Hepatocyte (in vitro differentiated cells): ENCODE measurements at regions not wholly inside any gene's neighbourhood (a gene's known extent, or its start where the extent isn't known, plus 50 kb on each side); places are given as distances from the start of the nearest gene placed in this dataset.

Experiments
- DNase-seq: peaks from one replicate; pipeline ENCODE4 v3.0.0-alpha.2; 2016; ENCODE audit warnings: low spot score
- H2AFZ ChIP-seq: fragments of 200-600 bp; sonication (generic); 2 replicates; pipeline ENCODE4 v1.6.0; 2016; ENCODE audit warnings: antibody characterized with exemption, mild to moderate bottlenecking
- H3K27ac ChIP-seq: fragments of 200-600 bp; sonication (generic); 2 replicates; pipeline ENCODE4 v1.5.1; 2016; ENCODE audit warnings: mild to moderate bottlenecking
- H3K27me3 ChIP-seq: fragments of 200-600 bp; sonication (generic); 2 replicates; pipeline ENCODE4 v1.6.1; 2016
- H3K36me3 ChIP-seq: fragments of 200-600 bp; sonication (generic); replicated peaks from 2 replicates; pipeline ENCODE4 v1.5.1; 2016; ENCODE audit warnings: low read depth; ENCODE audit not compliant: insufficient read depth
- H3K4me1 ChIP-seq: fragments of 200-600 bp; sonication (generic); 2 replicates; pipeline ENCODE4 v1.5.1; 2016; ENCODE audit warnings: mild to moderate bottlenecking, moderate library complexity; ENCODE audit not compliant: insufficient read depth
- H3K4me2 ChIP-seq: fragments of 200-600 bp; sonication (generic); 2 replicates; pipeline ENCODE4 v1.6.0; 2016
- H3K4me3 ChIP-seq: fragments of 200-600 bp; sonication (generic); 2 replicates; pipeline ENCODE4 v1.5.1; 2016; ENCODE audit warnings: mild to moderate bottlenecking
- H3K79me2 ChIP-seq: fragments of 200-600 bp; sonication (generic); 2 replicates; pipeline ENCODE4 v1.6.0; 2017; ENCODE audit warnings: mild to moderate bottlenecking
- H3K9me2 ChIP-seq: fragments of 200-600 bp; sonication (generic); replicated peaks from 2 replicates; pipeline ENCODE4 v1.6.0; 2017; ENCODE audit warnings: mild to moderate bottlenecking; ENCODE audit not compliant: insufficient read depth
- H3K9me3 ChIP-seq: fragments of 200-600 bp; sonication (generic); 2 replicates; pipeline ENCODE4 v1.5.1; 2016; ENCODE audit warnings: low read depth, mild to moderate bottlenecking
- H4K20me1 ChIP-seq: fragments of 200-600 bp; sonication (generic); 2 replicates; pipeline ENCODE4 v1.6.0; 2016; ENCODE audit warnings: mild to moderate bottlenecking; ENCODE audit not compliant: insufficient read depth, poor library complexity, severe bottlenecking
- EZH2 ChIP-seq: fragments of 200-600 bp; sonication (generic); IDR thresholded peaks from 2 replicates; pipeline ENCODE4 v1.6.1; 2016; ENCODE audit warnings: antibody characterized with exemption, mild to moderate bottlenecking, borderline replicate concordance
- EZH2phosphoT487 ChIP-seq: fragments of 200-600 bp; sonication (generic); IDR thresholded peaks from one replicate; pipeline ENCODE4 v1.6.1; 2018; ENCODE audit warnings: antibody characterized with exemption, mild to moderate bottlenecking, low read depth, moderate library complexity; ENCODE audit not compliant: unreplicated experiment, severe bottlenecking
- whole genome bisulfite sequencing: methylation state at CpG from one replicate; pipeline ENCODE4 v1.1.6; 2016; ENCODE audit warnings: low lambda C conversion rate; ENCODE audit errors: missing lambda C conversion rate; 5-methylcytosine and 5-hydroxymethylcytosine counted together
- TF ChIP-seq, protein P1 (sequence below): fragments of 200-600 bp; sonication (generic); IDR thresholded peaks from 2 replicates; pipeline ENCODE4 v1.5.1; 2016; ENCODE audit warnings: antibody characterized with exemption, mild to moderate bottlenecking; ENCODE audit not compliant: poor library complexity

DNA sequence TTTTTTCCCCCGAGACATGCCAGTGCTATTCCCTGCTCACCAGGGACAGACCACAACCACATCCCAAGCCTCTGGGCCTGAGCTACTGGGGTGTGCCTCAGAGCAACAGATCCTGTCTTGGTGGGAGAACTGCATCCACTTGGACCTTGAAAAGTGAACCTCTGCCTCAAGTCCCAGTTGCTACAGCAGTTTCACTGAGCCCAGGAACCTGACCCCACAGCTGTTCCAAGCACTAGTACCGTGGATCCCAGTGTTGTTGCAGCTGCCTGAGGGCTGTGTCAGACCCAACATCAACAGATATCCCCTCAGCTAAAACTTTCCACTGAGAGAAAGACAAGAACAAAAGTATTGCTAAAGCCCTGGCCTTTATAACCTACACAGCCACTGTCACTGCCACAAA lies 373.0 kb downstream of the PLPP3 start:
- 93% methylated on average over 2 of the region's 2 CpGs for WGBS
- no peaks in the 10 kb centered on the region for H3K27me3 ChIP-seq
- no peak overlapping the region for H3K27ac ChIP-seq
- H3K4me3 ChIP-seq, result no peak overlapping the region
- H3K36me3 ChIP-seq, result no peaks in the 10 kb centered on the region
- peaks cover 7% of the 10 kb centered on the region for H3K9me3 ChIP-seq
- DNase-seq, result no peak
- TF ChIP-seq EZH2phosphoT487 (no peak), EZH2 (no peak)
- TF ChIP-seq, protein P1, sequence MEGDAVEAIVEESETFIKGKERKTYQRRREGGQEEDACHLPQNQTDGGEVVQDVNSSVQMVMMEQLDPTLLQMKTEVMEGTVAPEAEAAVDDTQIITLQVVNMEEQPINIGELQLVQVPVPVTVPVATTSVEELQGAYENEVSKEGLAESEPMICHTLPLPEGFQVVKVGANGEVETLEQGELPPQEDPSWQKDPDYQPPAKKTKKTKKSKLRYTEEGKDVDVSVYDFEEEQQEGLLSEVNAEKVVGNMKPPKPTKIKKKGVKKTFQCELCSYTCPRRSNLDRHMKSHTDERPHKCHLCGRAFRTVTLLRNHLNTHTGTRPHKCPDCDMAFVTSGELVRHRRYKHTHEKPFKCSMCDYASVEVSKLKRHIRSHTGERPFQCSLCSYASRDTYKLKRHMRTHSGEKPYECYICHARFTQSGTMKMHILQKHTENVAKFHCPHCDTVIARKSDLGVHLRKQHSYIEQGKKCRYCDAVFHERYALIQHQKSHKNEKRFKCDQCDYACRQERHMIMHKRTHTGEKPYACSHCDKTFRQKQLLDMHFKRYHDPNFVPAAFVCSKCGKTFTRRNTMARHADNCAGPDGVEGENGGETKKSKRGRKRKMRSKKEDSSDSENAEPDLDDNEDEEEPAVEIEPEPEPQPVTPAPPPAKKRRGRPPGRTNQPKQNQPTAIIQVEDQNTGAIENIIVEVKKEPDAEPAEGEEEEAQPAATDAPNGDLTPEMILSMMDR, result no peak
- no peaks in the 10 kb centered on the region for H3K9me2 ChIP-seq
- H3K4me1 ChIP-seq, result no peaks in the 10 kb centered on the region
- H4K20me1 ChIP-seq, result no peaks in the 10 kb centered on the region
- H3K79me2 ChIP-seq, result no peaks in the 10 kb centered on the region
- H3K4me2 ChIP-seq, result no peak overlapping the region
- H2AFZ ChIP-seq, result no peak overlapping the region

DNA sequence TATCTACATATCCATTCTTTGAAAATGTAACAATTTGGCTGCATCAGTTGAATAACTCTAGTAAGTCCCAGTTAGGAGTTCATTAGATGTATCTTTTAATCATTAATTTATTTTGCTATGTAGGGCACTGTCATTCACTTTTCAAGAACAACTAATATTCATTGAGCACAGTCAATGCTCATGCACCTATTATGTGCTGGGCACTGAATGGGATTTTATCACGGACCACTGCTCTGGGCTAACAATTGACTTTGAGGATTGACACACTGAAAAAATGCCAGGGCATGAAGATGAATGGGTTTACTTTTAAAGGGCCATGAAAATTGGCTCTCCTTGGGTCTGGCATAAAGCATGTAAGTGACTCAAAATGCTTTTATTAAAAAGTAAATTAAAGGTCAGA lies 375.2 kb downstream of the PLPP3 start:
- H4K20me1 ChIP-seq, result no peaks in the 10 kb centered on the region
- no peak overlapping the region for H3K4me2 ChIP-seq
- H3K4me1 ChIP-seq, result no peaks in the 10 kb centered on the region
- TF ChIP-seq EZH2, result no peak
- TF ChIP-seq, protein P1, result no peak
- TF ChIP-seq EZH2phosphoT487, result no peak
- WGBS, result 52% methylated on average over 1 of the region's 1 CpG
- H3K9me2 ChIP-seq, result no peaks in the 10 kb centered on the region
- peaks cover 7% of the 10 kb centered on the region for H3K9me3 ChIP-seq
- no peak overlapping the region for H3K4me3 ChIP-seq
- DNase-seq, result no peak
- H3K36me3 ChIP-seq, result no peaks in the 10 kb centered on the region
- H3K27me3 ChIP-seq, result no peaks in the 10 kb centered on the region
- no peak overlapping the region for H3K27ac ChIP-seq
- H3K79me2 ChIP-seq, result no peaks in the 10 kb centered on the region
- H2AFZ ChIP-seq, result no peak overlapping the region

DNA sequence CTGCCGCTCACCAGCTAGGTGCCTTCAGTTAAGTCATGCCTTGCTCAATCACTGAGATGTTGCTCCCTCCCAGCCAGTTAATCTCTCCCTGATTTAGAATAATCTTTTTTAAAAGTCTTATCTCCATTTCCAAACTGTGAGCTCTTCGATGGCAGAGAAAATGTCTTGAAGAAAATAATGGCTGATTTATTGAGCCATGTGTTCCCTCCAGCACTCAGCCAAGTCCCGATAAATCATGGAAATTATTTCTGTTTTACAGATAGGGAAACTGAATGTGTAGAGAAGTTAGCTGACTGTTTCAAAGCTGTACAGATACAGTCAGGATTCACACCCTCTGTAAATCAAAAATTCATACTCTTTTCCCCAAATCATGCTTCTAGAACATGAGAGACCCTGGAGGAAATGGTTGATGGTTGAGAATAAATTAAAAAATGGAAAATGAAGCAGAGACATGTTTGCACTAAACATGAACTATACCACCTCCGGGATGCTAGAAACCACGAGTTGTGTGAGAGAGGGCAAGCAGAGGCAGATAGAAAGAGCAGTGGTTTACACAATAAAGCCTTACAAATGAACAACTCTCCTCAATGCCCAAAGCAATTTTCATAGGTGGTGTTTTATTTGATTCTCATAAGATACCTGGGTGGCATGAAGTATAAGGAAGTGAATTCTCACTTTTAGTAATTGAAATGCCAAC lies 376.4 kb downstream of the PLPP3 start:
- peaks cover 7% of the 10 kb centered on the region for H3K9me3 ChIP-seq
- WGBS, result 52% methylated on average over 5 of the region's 5 CpGs
- no peak overlapping the region for H3K4me3 ChIP-seq
- H3K79me2 ChIP-seq, result no peaks in the 10 kb centered on the region
- no peaks in the 10 kb centered on the region for H3K36me3 ChIP-seq
- H2AFZ ChIP-seq, result no peak overlapping the region
- H3K27me3 ChIP-seq, result no peaks in the 10 kb centered on the region
- peak; percentile 16 for DNase-seq
- H3K27ac ChIP-seq, result no peak overlapping the region
- H3K4me1 ChIP-seq, result no peaks in the 10 kb centered on the region
- H3K4me2 ChIP-seq, result no peak overlapping the region
- H4K20me1 ChIP-seq, result no peaks in the 10 kb centered on the region
- TF ChIP-seq EZH2phosphoT487 (no peak), EZH2 (no peak)
- TF ChIP-seq, protein P1, result no peak
- no peaks in the 10 kb centered on the region for H3K9me2 ChIP-seq

DNA sequence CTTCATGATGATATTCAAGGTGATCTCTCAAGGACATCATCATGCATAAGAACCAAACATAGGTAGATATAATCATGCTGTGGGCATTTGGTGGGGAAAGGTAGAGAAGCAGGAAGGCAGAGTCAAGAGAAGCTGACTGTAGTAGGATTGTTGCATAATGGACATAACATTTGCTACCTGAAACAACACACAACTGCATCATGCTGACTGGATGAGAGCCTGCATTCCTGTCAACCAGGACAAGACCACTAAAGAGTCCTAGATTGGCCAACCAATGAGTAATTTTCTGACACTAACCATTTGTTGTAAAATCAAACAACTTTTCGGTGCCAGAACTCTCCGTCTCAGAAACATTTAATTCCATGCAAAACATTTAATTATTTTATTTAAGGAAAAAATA lies 377.2 kb downstream of the PLPP3 start:
- no peaks in the 10 kb centered on the region for H3K79me2 ChIP-seq
- H3K4me1 ChIP-seq, result no peaks in the 10 kb centered on the region
- TF ChIP-seq EZH2phosphoT487, result no peak
- TF ChIP-seq, protein P1, result no peak
- TF ChIP-seq EZH2, result no peak
- H4K20me1 ChIP-seq, result no peaks in the 10 kb centered on the region
- no peak overlapping the region for H3K4me3 ChIP-seq
- no peak overlapping the region for H3K27ac ChIP-seq
- WGBS, result 91% methylated on average over 2 of the region's 2 CpGs
- H3K9me2 ChIP-seq, result no peaks in the 10 kb centered on the region
- peaks cover 4% of the 10 kb centered on the region for H3K9me3 ChIP-seq
- no peaks in the 10 kb centered on the region for H3K27me3 ChIP-seq
- H3K36me3 ChIP-seq, result no peaks in the 10 kb centered on the region
- no peak for DNase-seq
- no peak overlapping the region for H2AFZ ChIP-seq
- H3K4me2 ChIP-seq, result no peak overlapping the region
